T-helper 2 cell (primary cell): ENCODE measurements at regions not wholly inside any gene's neighbourhood (a gene's known extent, or its start where the extent isn't known, plus 50 kb on each side); places are given as distances from the start of the nearest gene placed in this dataset.

Source experiments
- DNase-seq, 5 experiments: peaks; one replicate each; pipeline versions ENCODE4 v3.0.0 to v3.0.0-alpha.2; 2012 to 2022

GRCh38 chr1:219798283-219799030, 129.9 kb downstream of the SLC30A10 start:
- no peak for DNase-seq

GRCh38 chr1:219797683-219798082, 130.7 kb downstream of the SLC30A10 start:
- DNase-seq = no peak

DNA sequence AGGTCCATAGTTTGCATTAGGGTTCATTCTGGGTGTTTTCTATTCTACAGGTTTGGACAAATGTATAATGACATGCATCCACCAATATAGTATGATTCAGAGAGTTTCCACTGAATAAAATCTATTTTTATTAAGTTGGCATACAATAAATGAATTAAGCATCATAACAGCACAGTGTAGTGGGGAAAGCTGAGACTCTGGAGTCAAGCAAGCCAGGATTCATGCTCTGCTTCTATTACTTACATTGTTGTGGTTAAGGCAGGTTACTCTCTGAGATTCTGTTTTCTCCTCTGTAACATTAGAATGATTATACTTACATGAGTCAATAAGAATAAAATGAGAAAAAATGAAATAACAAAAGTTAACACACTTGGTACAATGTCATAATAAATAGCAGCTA, 131.3 kb downstream of the SLC30A10 start:
- DNase-seq = no peak

- no peak for DNase-seq
Observed at GRCh38 chr1:219795363-219795917, 132.9 kb downstream of the SLC30A10 start.

GRCh38 chr1:219794085-219794743, 134.1 kb downstream of the SLC30A10 start:
- DNase-seq = peak in 1 of 5 experiments; percentile 28

- DNase-seq = no peak
Observed at GRCh38 chr1:219792337-219793021, 135.9 kb downstream of the SLC30A10 start.

GRCh38 chr1:219791766-219792165, 136.6 kb downstream of the SLC30A10 start:
- DNase-seq = no peak

- no peak for DNase-seq
Observed at GRCh38 chr1:219790834-219791615, 137.3 kb downstream of the SLC30A10 start.

GRCh38 chr1:219788700-219789099, 139.7 kb downstream of the SLC30A10 start:
- DNase-seq = no peak

- DNase-seq = no peak
Observed at GRCh38 chr1:219788091-219788490, 140.3 kb downstream of the SLC30A10 start.

- DNase-seq = no peak
Observed at GRCh38 chr1:219784660-219785381, 143.5 kb downstream of the SLC30A10 start.

DNA sequence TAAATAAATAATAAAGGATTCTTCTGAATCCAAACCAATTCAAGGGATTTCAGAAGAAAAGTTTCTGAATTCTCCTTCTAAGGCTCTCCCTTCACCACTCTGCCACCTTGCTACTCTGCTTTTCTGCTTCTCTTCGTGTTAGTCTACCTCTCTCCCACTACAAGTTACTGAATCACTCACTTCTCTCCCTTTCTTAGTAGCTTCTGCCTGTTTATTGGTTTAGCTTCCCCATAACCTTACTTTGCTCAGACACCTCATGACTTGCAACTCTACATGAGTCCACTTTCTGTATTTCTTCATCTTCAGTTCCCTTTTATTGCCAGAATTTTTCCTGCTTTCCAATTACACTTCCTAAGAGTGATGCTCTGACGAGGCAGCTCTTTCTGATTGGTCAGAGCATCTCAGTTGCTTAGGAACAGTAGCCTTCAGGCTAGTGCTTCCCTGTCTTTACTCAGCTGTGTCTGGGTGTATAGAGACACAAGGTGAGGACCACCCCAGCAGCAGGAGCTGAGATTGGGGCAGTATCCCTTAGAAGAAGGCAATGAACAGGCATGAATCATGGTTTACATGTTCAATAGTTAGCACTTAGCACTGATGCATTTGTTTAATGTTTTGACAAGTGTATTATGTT, 144.6 kb downstream of the SLC30A10 start:
- DNase-seq = no peak

DNA sequence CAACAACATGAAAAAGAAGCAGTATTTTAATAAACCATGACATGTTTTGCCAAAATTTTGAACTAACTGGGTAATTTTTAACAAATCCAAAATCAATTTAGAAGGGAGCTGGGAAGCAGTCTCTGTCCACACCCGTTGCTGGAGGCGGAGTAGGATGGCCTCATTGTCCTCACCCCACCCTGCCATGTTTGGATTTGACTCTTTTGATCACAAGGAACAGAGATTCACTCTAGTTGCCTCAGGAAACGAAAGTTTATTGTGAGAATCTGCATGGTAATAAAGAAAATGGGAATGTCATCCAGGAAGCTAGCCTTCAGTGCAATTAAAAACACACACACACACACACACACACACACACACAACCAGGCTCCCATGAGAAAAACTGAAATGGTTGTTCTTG, 145.4 kb downstream of the SLC30A10 start:
- DNase-seq = no peak

DNA sequence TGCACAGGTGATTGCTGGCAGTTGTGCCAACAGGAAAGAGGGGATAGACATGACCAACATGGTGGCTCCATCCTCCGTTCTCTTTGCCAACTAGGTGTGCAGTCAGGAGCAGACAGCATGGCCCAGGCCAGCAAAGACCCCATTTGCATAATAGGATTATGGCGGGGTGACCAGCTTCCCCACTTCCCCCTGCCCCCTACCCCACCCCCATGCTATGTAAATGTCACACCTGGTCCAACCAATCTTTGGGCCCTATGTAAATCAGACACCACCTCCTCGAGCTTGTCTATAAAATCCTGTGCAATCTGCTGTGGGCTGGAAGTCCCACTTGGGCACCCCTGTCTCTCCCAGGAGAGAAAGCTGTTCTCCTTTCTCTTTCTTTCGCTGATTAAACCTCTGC, 146.0 kb downstream of the SLC30A10 start:
- DNase-seq = no peak

DNA sequence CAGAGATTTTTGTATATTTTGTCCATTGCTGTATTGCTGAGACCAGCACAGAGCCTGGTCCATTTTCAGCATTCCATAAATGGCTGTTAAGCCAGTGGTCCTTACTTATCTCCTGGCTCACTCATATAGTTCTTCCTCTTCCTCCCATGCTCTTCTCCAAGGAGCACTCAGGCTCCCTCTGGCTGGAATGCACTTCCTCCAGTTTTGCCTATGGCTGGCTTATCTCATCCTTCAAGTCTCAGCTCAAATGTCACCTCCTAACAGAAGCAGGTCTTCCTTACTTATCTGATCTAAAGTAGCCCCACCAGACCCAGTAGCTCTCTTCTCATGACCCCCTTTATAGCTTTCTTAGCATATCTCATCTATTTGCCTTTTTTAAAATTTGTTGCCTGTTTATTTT, 146.9 kb downstream of the SLC30A10 start:
- DNase-seq = no peak

DNA sequence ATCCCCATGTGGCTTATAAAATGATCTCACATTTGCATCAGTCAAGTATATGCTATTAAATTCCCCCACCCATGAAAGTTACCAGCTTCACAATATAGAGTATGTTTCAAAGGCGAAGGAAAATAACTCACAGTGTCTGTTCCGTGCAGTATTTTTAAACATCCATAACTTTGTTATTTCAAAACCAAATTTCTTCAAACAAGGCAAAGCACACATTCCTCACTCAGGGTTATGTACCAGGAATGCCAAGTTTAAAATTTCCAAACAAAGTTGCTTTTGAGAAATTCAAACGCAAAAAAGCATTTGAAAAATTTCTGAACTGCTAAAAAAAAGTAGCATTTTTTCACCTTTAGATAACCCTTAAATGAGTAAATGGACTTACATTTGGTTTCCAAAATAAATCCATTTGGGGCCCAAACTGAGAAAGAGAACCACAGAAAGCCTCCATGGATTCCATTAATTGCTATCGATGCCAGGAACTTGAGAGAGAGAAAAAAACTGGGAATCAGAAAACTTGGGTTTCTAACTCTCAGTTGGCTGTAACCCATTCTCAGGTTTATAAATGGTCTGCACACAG, 149.5 kb downstream of the SLC30A10 start:
- DNase-seq = no peak

DNA sequence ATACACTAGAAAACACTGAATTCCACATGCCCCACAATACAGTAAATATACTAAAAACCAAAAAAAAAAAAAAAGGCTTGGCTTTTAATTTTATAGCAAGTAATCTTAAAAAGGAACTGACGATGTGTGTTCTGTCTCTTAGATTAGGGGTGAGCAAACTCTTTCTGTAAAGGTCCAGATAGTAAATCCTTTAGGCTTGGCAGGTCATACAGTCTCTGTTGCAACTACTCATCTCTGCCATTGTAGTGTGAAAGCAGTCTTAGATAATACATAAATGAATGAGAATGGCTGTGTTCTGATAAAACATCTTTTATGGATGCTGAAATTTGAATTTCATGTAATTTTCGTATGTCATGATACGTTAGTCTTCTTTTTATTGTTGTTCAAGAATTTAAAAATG, 150.2 kb downstream of the SLC30A10 start:
- DNase-seq = no peak

- no peak for DNase-seq
Observed at GRCh38 chr1:219774386-219774785, 154.0 kb downstream of the SLC30A10 start.

DNA sequence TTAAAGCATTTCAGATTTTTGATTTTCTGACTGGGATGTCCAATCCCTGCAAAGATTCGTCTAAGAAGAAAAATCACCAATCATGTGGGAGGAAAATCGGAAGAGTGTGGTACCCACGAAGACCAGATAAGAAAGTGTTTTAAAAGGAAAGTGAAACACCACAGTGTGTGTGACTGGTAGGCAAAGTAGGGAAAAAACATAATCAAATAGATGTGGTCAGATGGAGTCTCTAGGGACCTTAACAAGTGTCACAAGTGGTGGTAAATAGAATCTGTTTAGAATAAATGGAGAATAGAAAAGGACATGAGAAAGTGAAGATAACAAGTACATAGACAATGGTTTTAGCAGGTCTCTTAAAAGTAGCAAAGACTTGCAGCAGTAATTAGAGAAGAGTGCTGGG, 154.6 kb downstream of the SLC30A10 start:
- no peak for DNase-seq

DNA sequence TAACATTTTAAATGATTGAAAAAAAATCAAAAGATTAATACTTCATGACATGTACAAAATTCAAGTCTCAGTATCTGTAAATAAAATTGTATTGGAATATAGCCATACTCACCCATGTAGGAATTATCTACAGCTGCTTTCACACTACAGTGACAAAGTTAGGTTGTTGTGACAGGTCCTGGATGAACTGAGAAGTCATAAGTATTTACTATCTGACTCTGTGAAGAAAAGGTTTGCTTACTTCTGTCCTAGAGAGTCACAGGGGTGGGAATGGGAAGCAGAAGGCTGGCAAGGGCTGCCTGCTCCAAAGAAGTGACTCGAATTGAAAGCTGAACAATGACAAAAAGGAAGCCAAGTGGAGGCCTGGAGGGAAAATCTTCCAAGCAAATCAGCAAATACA, 155.2 kb downstream of the SLC30A10 start:
- DNase-seq = no peak
